ENCODE measurements at regions not wholly inside any gene's neighbourhood (a gene's known extent, or its start where the extent isn't known, plus 50 kb on each side); places are given as distances from the start of the nearest gene placed in this dataset.

GRCh38 chr4:175307326-175307725 is 389.2 kb downstream of the ADAM29 start:
- 89% methylated on average over 1 of the region's 1 CpG; no CpG with 5 or more reads in 1 of the 2 experiments for WGBS, 2 experiments (ENCODE audit: extremely low coverage in 1 of 2, insufficient coverage in 1 of 2, insufficient read length in 1 of 2, insufficient replicate concordance in 2 of 2, low coverage in 1 of 2, low lambda C conversion rate in 2 of 2, missing lambda C conversion rate in 1 of 2)
- Histone ChIP-seq H3K79me1 (ENCODE audit: low read depth, low read length) (no peaks in the 10 kb centered on the region), H2BK12ac (ENCODE audit: low read depth, low read length) (no peak overlapping the region), H3K9me3 (ENCODE audit: insufficient read depth in 2 of 2, low read depth in 1 of 2, low read length in 1 of 2) (no peaks in the 10 kb centered on the region), H2BK20ac (ENCODE audit: low read length) (no peak overlapping the region), H3K79me2 (ENCODE audit: control insufficient read depth in 1 of 2, insufficient read depth in 2 of 2, low read length in 2 of 2) (no peaks in the 10 kb centered on the region), H3K23me2 (ENCODE audit: low read depth, low read length) (no peaks in the 10 kb centered on the region), H3K9ac (replicated peaks in 1 of 4; ENCODE audit: extremely low read depth in 1 of 4, low read depth in 3 of 4, low read length in 3 of 4) (no peak overlapping the region), H4K8ac (ENCODE audit: extremely low read depth, insufficient read depth, low read length) (no peak overlapping the region), H3K56ac (replicated peaks; ENCODE audit: insufficient read length, low read depth, low read length) (no peak overlapping the region), H3K36me3 (ENCODE audit: control insufficient read depth in 2 of 4, insufficient read depth in 4 of 4, low read length in 3 of 4) (no peaks in the 10 kb centered on the region), H3K4me3 (ENCODE audit: extremely low read depth in 1 of 4, insufficient read depth in 2 of 4, low read depth in 3 of 4, low read length in 4 of 4) (no peak overlapping the region), H2BK120ac (replicated peaks; ENCODE audit: low read depth, low read length) (no peak overlapping the region), H4K5ac (ENCODE audit: insufficient read length, low read depth, low read length) (no peak overlapping the region), H3K4me1 (replicated peaks in 1 of 4; ENCODE audit: control insufficient read depth in 3 of 4, insufficient read depth in 4 of 4, low read length in 3 of 4) (no peaks in the 10 kb centered on the region), H3K27ac (ENCODE audit: low read depth, low read length) (no peak overlapping the region), H3K4me2 (ENCODE audit: insufficient read depth in 1 of 2, low read depth in 2 of 2, low read length in 2 of 2) (no peak overlapping the region), H3K27me3 (replicated peaks in 1 of 4; ENCODE audit: control insufficient read depth in 3 of 4, extremely low read depth in 1 of 4, insufficient read depth in 3 of 4, low read length in 3 of 4) (no peaks in the 10 kb centered on the region), H3K23ac (ENCODE audit: insufficient read length) (no peak overlapping the region), H4K91ac (replicated peaks; ENCODE audit: insufficient read length, low read length) (no peak overlapping the region), H4K20me1 (replicated peaks in 1 of 2; ENCODE audit: control insufficient read depth in 1 of 2, insufficient read depth in 2 of 2, low read length in 2 of 2) (no peaks in the 10 kb centered on the region), H3K18ac (ENCODE audit: extremely low read depth, low read length) (no peak overlapping the region), H2AFZ (ENCODE audit: low read length) (no peak overlapping the region), H2BK15ac (ENCODE audit: low read length) (no peak overlapping the region), H2AK5ac (ENCODE audit: low read depth, low read length) (no peak overlapping the region), H3K4ac (replicated peaks; ENCODE audit: insufficient read length, low read depth, low read length) (no peak overlapping the region), H2BK5ac (ENCODE audit: low read depth, low read length) (no peak overlapping the region), H3K14ac (ENCODE audit: insufficient read length) (no peak overlapping the region)
- ChIA-PET POLR2A (ENCODE audit: partially characterized antibody) (no interaction called here), CTCF (ENCODE audit: partially characterized antibody) (no interaction called here)
- FAIRE-seq (no peak), DNase-seq (ENCODE audit: low read depth in 1 of 2, low spot score in 2 of 2) (no peak)
- no peak for TF ChIP-seq BCL11A (IDR thresholded peaks at IDR 0.05; ENCODE audit: low read depth in 2 of 2, low read length in 2 of 2)
- no peak for TF ChIP-seq CBX5 (IDR thresholded peaks at IDR 0.05; ENCODE audit: low read depth, low read length)
- no peak for TF ChIP-seq BACH1 (IDR thresholded peaks at IDR 0.05; ENCODE audit: low read length)
- TF ChIP-seq CBX8 (IDR thresholded peaks at IDR 0.05; ENCODE audit: borderline replicate concordance, low read depth, low read length), result no peak
- no peak for TF ChIP-seq KDM1A (IDR thresholded peaks at IDR 0.05; ENCODE audit: borderline replicate concordance, low read length)
- TF ChIP-seq EZH2 (IDR thresholded peaks at IDR 0.05; ENCODE audit: low read depth, low read length, severe bottlenecking), result no peak
- TF ChIP-seq RFX5 (IDR thresholded peaks at IDR 0.05; ENCODE audit: borderline replicate concordance, low read depth, low read length), result no peak
- TF ChIP-seq SP2 (IDR thresholded peaks at IDR 0.05; ENCODE audit: low read length), result no peak
- no peak for TF ChIP-seq JUN (IDR thresholded peaks at IDR 0.05; ENCODE audit: low read depth, low read length)
- TF ChIP-seq CHD1 (IDR thresholded peaks at IDR 0.05; ENCODE audit: low read depth, low read length), result no peak
- TF ChIP-seq GTF2F1 (IDR thresholded peaks at IDR 0.05; ENCODE audit: borderline replicate concordance, low read depth, low read length), result no peak
- TF ChIP-seq, protein P1, sequence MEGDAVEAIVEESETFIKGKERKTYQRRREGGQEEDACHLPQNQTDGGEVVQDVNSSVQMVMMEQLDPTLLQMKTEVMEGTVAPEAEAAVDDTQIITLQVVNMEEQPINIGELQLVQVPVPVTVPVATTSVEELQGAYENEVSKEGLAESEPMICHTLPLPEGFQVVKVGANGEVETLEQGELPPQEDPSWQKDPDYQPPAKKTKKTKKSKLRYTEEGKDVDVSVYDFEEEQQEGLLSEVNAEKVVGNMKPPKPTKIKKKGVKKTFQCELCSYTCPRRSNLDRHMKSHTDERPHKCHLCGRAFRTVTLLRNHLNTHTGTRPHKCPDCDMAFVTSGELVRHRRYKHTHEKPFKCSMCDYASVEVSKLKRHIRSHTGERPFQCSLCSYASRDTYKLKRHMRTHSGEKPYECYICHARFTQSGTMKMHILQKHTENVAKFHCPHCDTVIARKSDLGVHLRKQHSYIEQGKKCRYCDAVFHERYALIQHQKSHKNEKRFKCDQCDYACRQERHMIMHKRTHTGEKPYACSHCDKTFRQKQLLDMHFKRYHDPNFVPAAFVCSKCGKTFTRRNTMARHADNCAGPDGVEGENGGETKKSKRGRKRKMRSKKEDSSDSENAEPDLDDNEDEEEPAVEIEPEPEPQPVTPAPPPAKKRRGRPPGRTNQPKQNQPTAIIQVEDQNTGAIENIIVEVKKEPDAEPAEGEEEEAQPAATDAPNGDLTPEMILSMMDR (IDR thresholded peaks at IDR 0.05; ENCODE audit: control extremely low read depth in 1 of 3, insufficient read depth in 1 of 3, low read depth in 1 of 3, low read length in 3 of 3), result no peak

Measured in H1 (cell line).